ENCODE measurements at regions not wholly inside any gene's neighbourhood (a gene's known extent, or its start where the extent isn't known, plus 50 kb on each side); places are given as distances from the start of the nearest gene placed in this dataset.

GRCh38 chr6:105868823-105869460, 217.2 kb upstream of the PRDM1 start:
- H2AFZ ChIP-seq (ENCODE audit: low read depth, low read length): no peak overlapping the region
- no peak overlapping the region for H3K27ac ChIP-seq (ENCODE audit: insufficient read depth, low read depth, low read length)
- no TSS peak for BruUV-seq (replicated peaks)
- H3K4me1 ChIP-seq (ENCODE audit: control insufficient read depth, extremely low read depth, insufficient read depth, low read length): no peaks in the 10 kb centered on the region
- no peak overlapping the region for H3K4me2 ChIP-seq (ENCODE audit: insufficient read depth, low read length)
- CTCF ChIA-PET: no interaction called here
- H3K27me3 ChIP-seq (ENCODE audit: control insufficient read depth in 2 of 2, insufficient read depth in 2 of 2, low read length in 2 of 2): no peaks in the 10 kb centered on the region
- no peaks in the 10 kb centered on the region for H3K36me3 ChIP-seq (ENCODE audit: control insufficient read depth in 2 of 2, extremely low read depth in 1 of 2, insufficient read depth in 2 of 2, low read length in 2 of 2)
- H3K9ac ChIP-seq (replicated peaks; ENCODE audit: extremely low read depth, insufficient read depth, low read length): no peak overlapping the region
- POLR2A ChIA-PET: no interaction called here
- FAIRE-seq: no peak
- H3K9me1 ChIP-seq (replicated peaks; ENCODE audit: control insufficient read depth, extremely low read depth, insufficient read depth, low read length): no peaks in the 10 kb centered on the region
- H3K9me3 ChIP-seq (replicated peaks; ENCODE audit: control insufficient read depth, insufficient read depth, low read length): no peaks in the 10 kb centered on the region
- DNase-seq (ENCODE audit: low read depth, low spot score): no peak
- TF ChIP-seq EZH2 (IDR thresholded peaks at IDR 0.05; ENCODE audit: borderline replicate concordance, low read depth, low read length, severe bottlenecking) (no peak), POLR2AphosphoS5 (IDR thresholded peaks at IDR 0.05; ENCODE audit: insufficient read depth, low read depth, low read length) (no peak), POLR2A (IDR thresholded peaks at IDR 0.05; ENCODE audit: low read depth, low read length) (no peak), GATA2 (IDR thresholded peaks at IDR 0.05; ENCODE audit: insufficient read depth, insufficient read length, low read depth, low read length) (no peak), JUN (IDR thresholded peaks at IDR 0.05; ENCODE audit: borderline replicate concordance, insufficient read depth, insufficient read length, low read depth) (no peak), MYC (IDR thresholded peaks at IDR 0.05; ENCODE audit: low read depth, low read length) (no peak), CTCF (IDR thresholded peaks at IDR 0.05; ENCODE audit: extremely low read depth in 1 of 2, insufficient read depth in 1 of 2, low read depth in 1 of 2, low read length in 2 of 2) (no peak), MAX (IDR thresholded peaks at IDR 0.05; ENCODE audit: insufficient read depth, insufficient read length) (no peak), FOS (IDR thresholded peaks at IDR 0.05; ENCODE audit: borderline replicate concordance, insufficient read depth, low read length) (no peak)
- H3K79me2 ChIP-seq (ENCODE audit: control insufficient read depth, insufficient read depth, low read length): no peaks in the 10 kb centered on the region
- dilution Hi-C loops (cut with MboI; ENCODE audit: extremely low pct_ligation_motif_present, low sequenced_read_pairs) (no loop called here), intact Hi-C loops (cut with micrococcal nuclease) (no loop called here)
- no peak overlapping the region for H3K4me3 ChIP-seq (replicated peaks in 1 of 3; ENCODE audit: insufficient read depth in 1 of 3, low read depth in 1 of 3, low read length in 3 of 3)
- H4K20me1 ChIP-seq (replicated peaks; ENCODE audit: control insufficient read depth, extremely low read depth, insufficient read depth, low read length): no peaks in the 10 kb centered on the region
